ENCODE measurements at regions not wholly inside any gene's neighbourhood (a gene's known extent, or its start where the extent isn't known, plus 50 kb on each side); places are given as distances from the start of the nearest gene placed in this dataset.

GRCh38 chr18:72427721-72428120 is 116.4 kb downstream of the CBLN2 start:
- no peaks in the 10 kb centered on the region for H3K27me3 ChIP-seq (ENCODE audit: control insufficient read depth in 1 of 2, insufficient read depth in 2 of 2, low read length in 2 of 2)
- no peak overlapping the region for H3K27ac ChIP-seq (ENCODE audit: low read depth in 2 of 2, low read length in 1 of 2)
- H3K4me1 ChIP-seq (ENCODE audit: control insufficient read depth in 2 of 2, insufficient read depth in 2 of 2, low read length in 1 of 2) = no peaks in the 10 kb centered on the region
- no peak overlapping the region for H3K4me3 ChIP-seq (ENCODE audit: low read depth in 1 of 2, low read length in 2 of 2)
- H3K9me3 ChIP-seq (ENCODE audit: control insufficient read depth in 2 of 2, insufficient read depth in 1 of 2, low read depth in 1 of 2, low read length in 1 of 2) = peaks cover 0 to 7% of the 10 kb centered on the region in 2 donors
- no peaks in the 10 kb centered on the region for H3K36me3 ChIP-seq (ENCODE audit: control insufficient read depth in 2 of 2, insufficient read depth in 2 of 2, low read length in 1 of 2)
- 50 to 59% methylated on average over 2 of the region's 2 CpGs for WGBS, 2 donors

DNA sequence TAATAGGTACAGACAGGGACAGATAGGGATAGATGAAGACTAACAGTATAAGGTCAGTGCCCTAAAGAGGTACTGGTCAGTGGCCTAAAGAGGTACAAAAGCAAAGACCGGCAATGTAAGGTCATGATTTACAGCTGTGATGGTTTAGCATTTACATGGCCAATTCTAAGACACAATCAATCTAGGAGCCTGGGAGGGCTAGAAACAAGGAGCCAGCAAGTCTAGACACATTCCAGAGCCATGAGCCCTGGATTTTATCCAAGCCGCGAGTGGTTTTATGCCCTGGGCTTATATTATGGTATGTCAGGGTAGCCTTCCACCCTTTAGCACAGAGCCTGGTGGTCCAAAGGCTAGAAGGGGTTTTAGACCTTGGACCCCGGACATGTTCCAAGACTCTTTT is 124.2 kb downstream of the CBLN2 start:
- no peaks in the 10 kb centered on the region for H3K9me3 ChIP-seq (ENCODE audit: control insufficient read depth in 2 of 2, insufficient read depth in 1 of 2, low read depth in 1 of 2, low read length in 1 of 2)
- H3K4me1 ChIP-seq (ENCODE audit: control insufficient read depth in 2 of 2, insufficient read depth in 2 of 2, low read length in 1 of 2) = no peaks in the 10 kb centered on the region
- H3K4me3 ChIP-seq (ENCODE audit: low read depth in 1 of 2, low read length in 2 of 2) = no peak overlapping the region
- WGBS, 2 donors = 83 to 84% methylated on average over 4 of the region's 4 CpGs
- H3K36me3 ChIP-seq (ENCODE audit: control insufficient read depth in 2 of 2, insufficient read depth in 2 of 2, low read length in 1 of 2) = no peaks in the 10 kb centered on the region
- H3K27me3 ChIP-seq (ENCODE audit: control insufficient read depth in 1 of 2, insufficient read depth in 2 of 2, low read length in 2 of 2) = no peaks in the 10 kb centered on the region
- H3K27ac ChIP-seq (ENCODE audit: low read depth in 2 of 2, low read length in 1 of 2) = no peak overlapping the region

GRCh38 chr18:72412927-72413326 is 131.2 kb downstream of the CBLN2 start:
- Histone ChIP-seq H3K36me3 (ENCODE audit: control insufficient read depth in 2 of 2, insufficient read depth in 2 of 2, low read length in 1 of 2) (no peaks in the 10 kb centered on the region), H3K4me3 (ENCODE audit: low read depth in 1 of 2, low read length in 2 of 2) (no peak overlapping the region), H3K9me3 (ENCODE audit: control insufficient read depth in 2 of 2, insufficient read depth in 1 of 2, low read depth in 1 of 2, low read length in 1 of 2) (peaks cover 2 to 3% of the 10 kb centered on the region in 2 donors), H3K27ac (ENCODE audit: low read depth in 2 of 2, low read length in 1 of 2) (no peak overlapping the region), H3K4me1 (ENCODE audit: control insufficient read depth in 2 of 2, insufficient read depth in 2 of 2, low read length in 1 of 2) (no peaks in the 10 kb centered on the region), H3K27me3 (ENCODE audit: control insufficient read depth in 1 of 2, insufficient read depth in 2 of 2, low read length in 2 of 2) (no peaks in the 10 kb centered on the region)
- 43 to 51% methylated on average over 5 of the region's 5 CpGs for WGBS, 2 donors

- H3K36me3 ChIP-seq (ENCODE audit: control insufficient read depth in 2 of 2, insufficient read depth in 2 of 2, low read length in 1 of 2) = no peaks in the 10 kb centered on the region
- H3K9me3 ChIP-seq (ENCODE audit: control insufficient read depth in 2 of 2, insufficient read depth in 1 of 2, low read depth in 1 of 2, low read length in 1 of 2) = peaks cover 6 to 7% of the 10 kb centered on the region in 2 donors
- H3K4me1 ChIP-seq (ENCODE audit: control insufficient read depth in 2 of 2, insufficient read depth in 2 of 2, low read length in 1 of 2) = no peaks in the 10 kb centered on the region
- no peaks in the 10 kb centered on the region for H3K27me3 ChIP-seq (ENCODE audit: control insufficient read depth in 1 of 2, insufficient read depth in 2 of 2, low read length in 2 of 2)
- WGBS, 2 donors = 66 to 70% methylated on average over 5 of the region's 5 CpGs
- no peak overlapping the region for H3K4me3 ChIP-seq (ENCODE audit: low read depth in 1 of 2, low read length in 2 of 2)
- H3K27ac ChIP-seq (ENCODE audit: low read depth in 2 of 2, low read length in 1 of 2) = no peak overlapping the region
These were observed 132.9 kb downstream of the CBLN2 start for GRCh38 chr18:72411261-72411660.

DNA sequence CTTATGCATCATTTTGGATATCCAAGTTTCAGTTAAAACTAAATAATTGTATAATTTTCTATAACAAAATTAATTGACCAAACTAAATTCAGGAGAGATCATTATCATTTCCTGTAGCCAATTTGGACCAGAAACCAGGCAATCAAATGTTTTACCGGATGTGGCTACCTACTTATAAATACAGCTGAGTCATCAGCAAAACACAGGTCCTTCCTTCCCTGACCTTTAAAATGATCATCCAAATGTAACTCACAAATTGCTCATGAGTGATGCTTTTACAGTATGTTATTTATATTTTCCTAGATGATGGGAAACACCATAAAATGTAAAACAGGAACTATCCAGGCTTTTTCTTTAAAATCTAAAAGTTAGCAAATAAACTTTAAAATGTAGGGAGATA is 133.7 kb downstream of the CBLN2 start:
- no peaks in the 10 kb centered on the region for H3K27me3 ChIP-seq (ENCODE audit: control insufficient read depth in 1 of 2, insufficient read depth in 2 of 2, low read length in 2 of 2)
- no peak overlapping the region for H3K4me3 ChIP-seq (ENCODE audit: low read depth in 1 of 2, low read length in 2 of 2)
- peaks cover 6 to 7% of the 10 kb centered on the region in 2 donors for H3K9me3 ChIP-seq (ENCODE audit: control insufficient read depth in 2 of 2, insufficient read depth in 1 of 2, low read depth in 1 of 2, low read length in 1 of 2)
- H3K4me1 ChIP-seq (ENCODE audit: control insufficient read depth in 2 of 2, insufficient read depth in 2 of 2, low read length in 1 of 2) = no peaks in the 10 kb centered on the region
- no peaks in the 10 kb centered on the region for H3K36me3 ChIP-seq (ENCODE audit: control insufficient read depth in 2 of 2, insufficient read depth in 2 of 2, low read length in 1 of 2)
- WGBS, 2 donors = 81 to 90% methylated on average over 1 of the region's 1 CpG
- no peak overlapping the region for H3K27ac ChIP-seq (ENCODE audit: low read depth in 2 of 2, low read length in 1 of 2)

DNA sequence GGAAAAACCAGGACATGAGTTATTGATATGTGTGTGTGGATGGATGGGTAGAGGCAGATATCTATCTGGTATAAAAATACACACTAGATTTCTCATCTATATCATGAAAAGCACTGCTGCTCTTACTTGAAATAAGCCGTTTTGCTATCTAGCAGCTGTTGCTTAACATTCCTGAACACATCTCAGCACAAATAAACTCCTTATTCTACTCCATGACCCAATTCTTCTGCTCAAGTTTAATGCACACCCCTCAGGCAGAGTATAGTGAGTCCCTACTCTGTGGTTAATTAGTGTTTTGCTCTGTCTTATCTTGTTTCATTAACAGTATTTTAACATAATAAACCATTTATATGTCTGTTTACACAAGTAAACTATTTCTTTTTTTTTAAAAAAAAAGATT is 134.2 kb downstream of the CBLN2 start:
- 14 to 42% methylated on average over 1 of the region's 1 CpG for WGBS, 2 donors

DNA sequence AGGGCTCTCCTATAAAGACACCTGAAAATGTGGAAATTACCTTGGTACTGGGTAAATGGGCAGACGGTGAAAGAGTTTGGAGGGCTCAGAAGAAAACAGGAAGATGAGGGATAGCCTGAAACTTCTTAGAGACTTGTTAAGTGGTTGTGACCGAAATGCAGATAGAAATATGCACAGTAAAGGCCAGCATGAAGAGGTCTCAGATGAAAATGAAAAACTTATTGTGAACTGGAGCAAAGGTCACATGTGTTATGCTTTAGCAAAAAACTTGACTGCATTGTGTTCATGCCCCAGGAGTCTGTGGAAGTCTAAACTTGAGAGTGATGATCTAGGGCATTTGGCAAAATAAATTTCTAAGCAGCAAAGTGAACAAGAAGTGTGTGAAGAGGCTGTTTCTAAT is 137.1 kb downstream of the CBLN2 start:
- no peak overlapping the region for H3K4me3 ChIP-seq (ENCODE audit: low read depth in 1 of 2, low read length in 2 of 2)
- H3K27me3 ChIP-seq (ENCODE audit: control insufficient read depth in 1 of 2, insufficient read depth in 2 of 2, low read length in 2 of 2) = no peaks in the 10 kb centered on the region
- no peaks in the 10 kb centered on the region for H3K4me1 ChIP-seq (ENCODE audit: control insufficient read depth in 2 of 2, insufficient read depth in 2 of 2, low read length in 1 of 2)
- H3K9me3 ChIP-seq (ENCODE audit: control insufficient read depth in 2 of 2, insufficient read depth in 1 of 2, low read depth in 1 of 2, low read length in 1 of 2) = peaks cover 7 to 9% of the 10 kb centered on the region in 2 donors
- H3K36me3 ChIP-seq (ENCODE audit: control insufficient read depth in 2 of 2, insufficient read depth in 2 of 2, low read length in 1 of 2) = no peaks in the 10 kb centered on the region
- no peak overlapping the region for H3K27ac ChIP-seq (ENCODE audit: low read depth in 2 of 2, low read length in 1 of 2)
- WGBS, 2 donors = 77 to 84% methylated on average over 2 of the region's 2 CpGs

More for the DNA sequence above, 134.2 kb downstream of the CBLN2 start:
- Histone ChIP-seq H3K9me3 (ENCODE audit: control insufficient read depth in 2 of 2, insufficient read depth in 1 of 2, low read depth in 1 of 2, low read length in 1 of 2) (peaks cover 6 to 7% of the 10 kb centered on the region in 2 donors), H3K27ac (ENCODE audit: low read depth in 2 of 2, low read length in 1 of 2) (no peak overlapping the region), H3K4me3 (ENCODE audit: low read depth in 1 of 2, low read length in 2 of 2) (no peak overlapping the region), H3K36me3 (ENCODE audit: control insufficient read depth in 2 of 2, insufficient read depth in 2 of 2, low read length in 1 of 2) (no peaks in the 10 kb centered on the region), H3K27me3 (ENCODE audit: control insufficient read depth in 1 of 2, insufficient read depth in 2 of 2, low read length in 2 of 2) (no peaks in the 10 kb centered on the region), H3K4me1 (ENCODE audit: control insufficient read depth in 2 of 2, insufficient read depth in 2 of 2, low read length in 1 of 2) (no peaks in the 10 kb centered on the region)

DNA sequence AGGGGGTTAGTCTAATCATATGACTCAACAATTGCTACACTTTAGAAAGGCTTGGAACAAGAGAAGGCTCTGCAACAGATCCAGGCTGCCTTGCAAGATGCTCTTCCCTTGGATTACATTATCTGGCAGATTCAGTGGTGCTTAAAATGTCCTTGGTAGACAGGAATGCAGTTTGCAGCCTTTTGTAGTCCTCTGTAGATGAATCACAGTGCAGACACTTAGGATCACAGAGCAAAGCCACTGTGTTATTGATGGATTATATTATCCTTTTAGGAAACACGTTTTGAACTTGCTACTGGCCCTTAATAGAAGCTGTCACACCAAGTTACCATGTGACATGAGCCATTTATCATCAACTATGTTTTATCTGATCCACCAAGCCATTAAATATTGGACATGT is 152.2 kb downstream of the CBLN2 start:
- H3K4me1 ChIP-seq (ENCODE audit: control insufficient read depth in 2 of 2, insufficient read depth in 2 of 2, low read length in 1 of 2) = no peaks in the 10 kb centered on the region
- H3K27ac ChIP-seq (ENCODE audit: low read depth in 2 of 2, low read length in 1 of 2) = no peak overlapping the region
- WGBS, 2 donors = 7 to 14% methylated on average over 1 of the region's 1 CpG
- H3K36me3 ChIP-seq (ENCODE audit: control insufficient read depth in 2 of 2, insufficient read depth in 2 of 2, low read length in 1 of 2) = no peaks in the 10 kb centered on the region
- H3K27me3 ChIP-seq (ENCODE audit: control insufficient read depth in 1 of 2, insufficient read depth in 2 of 2, low read length in 2 of 2) = no peaks in the 10 kb centered on the region
- H3K9me3 ChIP-seq (ENCODE audit: control insufficient read depth in 2 of 2, insufficient read depth in 1 of 2, low read depth in 1 of 2, low read length in 1 of 2) = peaks cover 0 to 2% of the 10 kb centered on the region in 2 donors
- no peak overlapping the region for H3K4me3 ChIP-seq (ENCODE audit: low read depth in 1 of 2, low read length in 2 of 2)

DNA sequence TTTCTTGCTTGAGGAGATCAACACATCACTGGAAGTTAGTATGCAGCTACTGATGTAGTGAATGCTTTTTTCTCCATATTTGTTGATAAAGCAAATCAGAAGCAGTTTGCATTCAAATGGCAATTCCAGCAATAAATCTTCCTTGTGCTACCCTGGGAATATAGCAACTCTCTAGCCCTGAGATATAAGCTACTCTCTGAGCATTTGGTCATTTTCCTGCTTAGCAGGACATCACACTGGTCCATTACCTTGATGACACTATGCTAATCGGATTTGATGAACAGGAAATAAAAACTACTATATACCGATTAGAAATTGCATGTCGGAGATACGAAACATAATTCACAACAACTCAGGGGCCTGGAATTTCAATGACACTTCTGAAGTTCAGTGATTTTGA is 152.7 kb downstream of the CBLN2 start:
- H3K27me3 ChIP-seq (ENCODE audit: control insufficient read depth in 1 of 2, insufficient read depth in 2 of 2, low read length in 2 of 2) = no peaks in the 10 kb centered on the region
- H3K4me3 ChIP-seq (ENCODE audit: low read depth in 1 of 2, low read length in 2 of 2) = no peak overlapping the region
- H3K36me3 ChIP-seq (ENCODE audit: control insufficient read depth in 2 of 2, insufficient read depth in 2 of 2, low read length in 1 of 2) = no peaks in the 10 kb centered on the region
- no peaks in the 10 kb centered on the region for H3K4me1 ChIP-seq (ENCODE audit: control insufficient read depth in 2 of 2, insufficient read depth in 2 of 2, low read length in 1 of 2)
- no peak overlapping the region for H3K27ac ChIP-seq (ENCODE audit: low read depth in 2 of 2, low read length in 1 of 2)
- peaks cover 0 to 2% of the 10 kb centered on the region in 2 donors for H3K9me3 ChIP-seq (ENCODE audit: control insufficient read depth in 2 of 2, insufficient read depth in 1 of 2, low read depth in 1 of 2, low read length in 1 of 2)
- 81% methylated on average over 4 of the region's 4 CpGs for WGBS, 2 donors

GRCh38 chr18:72378016-72378415 is 166.1 kb downstream of the CBLN2 start:
- Histone ChIP-seq H3K27me3 (ENCODE audit: control insufficient read depth in 1 of 2, insufficient read depth in 2 of 2, low read length in 2 of 2) (no peaks in the 10 kb centered on the region), H3K4me1 (ENCODE audit: control insufficient read depth in 2 of 2, insufficient read depth in 2 of 2, low read length in 1 of 2) (no peaks in the 10 kb centered on the region), H3K9me3 (ENCODE audit: control insufficient read depth in 2 of 2, insufficient read depth in 1 of 2, low read depth in 1 of 2, low read length in 1 of 2) (no peaks in the 10 kb centered on the region), H3K27ac (ENCODE audit: low read depth in 2 of 2, low read length in 1 of 2) (no peak overlapping the region), H3K4me3 (ENCODE audit: low read depth in 1 of 2, low read length in 2 of 2) (no peak overlapping the region), H3K36me3 (ENCODE audit: control insufficient read depth in 2 of 2, insufficient read depth in 2 of 2, low read length in 1 of 2) (no peaks in the 10 kb centered on the region)
- WGBS, 2 donors = 54 to 57% methylated on average over 4 of the region's 4 CpGs
